ENCODE measurements at regions not wholly inside any gene's neighbourhood (a gene's known extent, or its start where the extent isn't known, plus 50 kb on each side); places are given as distances from the start of the nearest gene placed in this dataset.
A peak's percentile ranks its signal among the peaks of the same experiment; 100 is the strongest.

GRCh38 chr4:24666316-24666715 lies 82.0 kb upstream of the DHX15 start:
- DNase-seq (ENCODE audit: low read depth in 2 of 3, low spot score in 2 of 3), result no peak

GRCh38 chr4:24666816-24667477 lies 82.6 kb upstream of the DHX15 start:
- DNase-seq (ENCODE audit: low read depth in 2 of 3, low spot score in 2 of 3), result no peak

- DNase-seq (ENCODE audit: low read depth in 2 of 3, low spot score in 2 of 3), result no peak
Observed at GRCh38 chr4:24668956-24669355, 84.6 kb upstream of the DHX15 start.

GRCh38 chr4:24669751-24670150 lies 85.4 kb upstream of the DHX15 start:
- no peak for DNase-seq (ENCODE audit: low read depth in 2 of 3, low spot score in 2 of 3)

- no peak for DNase-seq (ENCODE audit: low read depth in 2 of 3, low spot score in 2 of 3)
Observed at GRCh38 chr4:24671849-24672248, 87.5 kb upstream of the DHX15 start.

- DNase-seq (ENCODE audit: low read depth in 2 of 3, low spot score in 2 of 3), result no peak
Observed at GRCh38 chr4:24672880-24673279, 88.5 kb upstream of the DHX15 start.

- DNase-seq (ENCODE audit: low read depth in 2 of 3, low spot score in 2 of 3), result peak in 2 of 3 donors; percentile 45 to 71
Observed at GRCh38 chr4:24674279-24674678, 89.9 kb upstream of the DHX15 start.

GRCh38 chr4:24675721-24676389 lies 91.5 kb upstream of the DHX15 start:
- DNase-seq (ENCODE audit: low read depth in 2 of 3, low spot score in 2 of 3), result no peak

- DNase-seq (ENCODE audit: low read depth in 2 of 3, low spot score in 2 of 3), result no peak
Observed at GRCh38 chr4:24677909-24678308, 93.6 kb upstream of the DHX15 start.

- peak in 2 of 3 donors; percentile 20 to 73 for DNase-seq (ENCODE audit: low read depth in 2 of 3, low spot score in 2 of 3)
Observed at GRCh38 chr4:24680746-24681448, 96.5 kb upstream of the DHX15 start.

GRCh38 chr4:24683116-24683515 lies 98.8 kb upstream of the DHX15 start:
- DNase-seq (ENCODE audit: low read depth in 2 of 3, low spot score in 2 of 3), result peak in 2 of 3 donors; percentile 58 to 83

GRCh38 chr4:24686866-24687692 lies 102.7 kb upstream of the DHX15 start:
- peak in 2 of 3 donors; percentile 39 to 58 for DNase-seq (ENCODE audit: low read depth in 2 of 3, low spot score in 2 of 3)

GRCh38 chr4:24688453-24688852 lies 104.1 kb upstream of the DHX15 start:
- DNase-seq (ENCODE audit: low read depth in 2 of 3, low spot score in 2 of 3), result no peak

GRCh38 chr4:24689212-24689611 lies 104.9 kb upstream of the DHX15 start:
- DNase-seq (ENCODE audit: low read depth in 2 of 3, low spot score in 2 of 3), result no peak

GRCh38 chr4:24690436-24690835 lies 104.9 kb upstream of the SOD3 start:
- no peak for DNase-seq (ENCODE audit: low read depth in 2 of 3, low spot score in 2 of 3)

GRCh38 chr4:24693636-24694035 lies 101.7 kb upstream of the SOD3 start:
- DNase-seq (ENCODE audit: low read depth in 2 of 3, low spot score in 2 of 3), result no peak

GRCh38 chr4:24700118-24700517 lies 95.3 kb upstream of the SOD3 start:
- no peak for DNase-seq (ENCODE audit: low read depth in 2 of 3, low spot score in 2 of 3)

GRCh38 chr4:24701683-24702082 lies 93.7 kb upstream of the SOD3 start:
- peak in 1 of 3 donors; percentile 15 for DNase-seq (ENCODE audit: low read depth in 2 of 3, low spot score in 2 of 3)

- no peak for DNase-seq (ENCODE audit: low read depth in 2 of 3, low spot score in 2 of 3)
Observed at GRCh38 chr4:24702281-24702680, 93.1 kb upstream of the SOD3 start.

GRCh38 chr4:24703298-24703697 lies 92.1 kb upstream of the SOD3 start:
- no peak for DNase-seq (ENCODE audit: low read depth in 2 of 3, low spot score in 2 of 3)

- DNase-seq (ENCODE audit: low read depth in 2 of 3, low spot score in 2 of 3), result no peak
Observed at GRCh38 chr4:24704149-24704548, 91.2 kb upstream of the SOD3 start.

Measured in hematopoietic multipotent progenitor cell (in vitro differentiated cells).